Panc1 (cell line): ENCODE measurements at regions not wholly inside any gene's neighbourhood (a gene's known extent, or its start where the extent isn't known, plus 50 kb on each side); places are given as distances from the start of the nearest gene placed in this dataset.

Experiments
- ATAC-seq: fragments of 200-7000 bp; cut with Tn5 transposase; 2 replicates; pipeline ENCODE4 v1.9.1; 2020; ENCODE audit warnings: mild to moderate bottlenecking, moderate library complexity
- BruUV-seq: library from RNA; stranded (reverse); fragments of 400-500 nt; replicated peaks from 2 replicates; lab custom pipeline; 2021; lab: Mats Ljungman, UMichigan
- CTCF ChIA-PET: fragments of 300-600 bp; sonication (Branson Sonifier 250); formaldehyde crosslinking; loops from one replicate; lab custom pipeline; 2022; ENCODE audit warnings: antibody characterized with exemption; lab: Charles Lee
- POLR2A ChIA-PET: fragments of 300-600 bp; sonication (Branson Sonifier 250); formaldehyde crosslinking; loops from one replicate; lab custom pipeline; 2022; ENCODE audit warnings: antibody characterized with exemption; lab: Charles Lee
- DNase-seq: peaks from one replicate; pipeline ENCODE4 v3.0.0-alpha.2; 2010; ENCODE audit warnings: low read depth, low spot score
- H3K27ac ChIP-seq: 2 replicates; pipeline ENCODE4 v1.5.1; 2011; ENCODE audit warnings: mild to moderate bottlenecking, low read length, inconsistent platforms
- H3K27me3 ChIP-seq: fragments of 200-500 bp; sonication (Bioruptor generic); 2 replicates; pipeline ENCODE4 v1.6.0; 2014; ENCODE audit warnings: low read length, inconsistent platforms; ENCODE audit not compliant: control insufficient read depth, insufficient read depth
- H3K36me3 ChIP-seq: fragments of 200-500 bp; sonication (Bioruptor generic); 2 replicates; pipeline ENCODE4 v1.5.1; 2014; ENCODE audit warnings: inconsistent platforms, mild to moderate bottlenecking, low read length, moderate library complexity; ENCODE audit not compliant: control insufficient read depth, insufficient read depth
- H3K4me1 ChIP-seq: 2 replicates; pipeline ENCODE4 v1.5.1; 2011; ENCODE audit warnings: inconsistent platforms, mild to moderate bottlenecking, low read length, moderate library complexity; ENCODE audit not compliant: control insufficient read depth, insufficient read depth
- H3K4me3 ChIP-seq, 2 experiments: 2 replicates each; pipeline ENCODE4 v1.5.1; 2011 to 2012; ENCODE audit warnings: low read depth in 2 of 2, low read length in 2 of 2, mild to moderate bottlenecking in 2 of 2, inconsistent platforms in 1 of 2, moderate library complexity in 1 of 2
- H3K9me3 ChIP-seq: fragments of 200-500 bp; sonication (Bioruptor generic); 2 replicates; pipeline ENCODE4 v1.5.1; 2014; ENCODE audit warnings: low read depth, mild to moderate bottlenecking, inconsistent platforms, low read length, moderate library complexity; ENCODE audit not compliant: control insufficient read depth, insufficient read depth
- CTCF ChIP-seq: fragments of 450-650 bp; IDR thresholded peaks from 2 replicates; pipeline ENCODE4 v1.5.1; 2017; ENCODE audit warnings: mild to moderate bottlenecking
- POLR2AphosphoS5 ChIP-seq: IDR thresholded peaks from 2 replicates; pipeline ENCODE4 v1.6.1; 2012; ENCODE audit warnings: mild to moderate bottlenecking, low read depth, low read length, moderate library complexity
- REST ChIP-seq, 2 experiments: IDR thresholded peaks; 2 replicates each; pipeline ENCODE4 v1.6.1; 2011 to 2012; ENCODE audit warnings: low read depth in 2 of 2, control low read depth in 1 of 2, low read length in 1 of 2, mild to moderate bottlenecking in 1 of 2, moderate library complexity in 1 of 2; ENCODE audit not compliant: insufficient read depth in 1 of 2
- SIN3A ChIP-seq: IDR thresholded peaks from 2 replicates; pipeline ENCODE4 v1.6.1; 2012; ENCODE audit warnings: low read depth, mild to moderate bottlenecking, low read length, moderate library complexity, borderline replicate concordance; ENCODE audit not compliant: insufficient read depth
- TCF7L2 ChIP-seq: IDR thresholded peaks from 2 replicates; pipeline ENCODE4 v1.6.1; 2011; ENCODE audit warnings: mild to moderate bottlenecking, low read depth, low read length, inconsistent platforms
- in situ Hi-C: cut with HindIII; loops from 2 replicates; pipeline ENCODE4 v1.10.0; 2016; ENCODE audit warnings: low sequenced_read_pairs, low pct_unique_long_range_greater_than_20kb
- intact Hi-C: fragments of 100-400 bp; cut with micrococcal nuclease; formaldehyde crosslinking; loops from one replicate; pipeline ENCODE4 v1.10.0; 2022; ENCODE audit not compliant: unreplicated experiment

- Histone ChIP-seq H3K4me1 (no peaks in the 10 kb centered on the region), H3K27ac (no peak overlapping the region), H3K9me3 (no peaks in the 10 kb centered on the region), H3K27me3 (no peaks in the 10 kb centered on the region), H3K4me3 (no peak overlapping the region), H3K36me3 (no peaks in the 10 kb centered on the region)
- CTCF ChIA-PET = no interaction called here
- in situ Hi-C loops = no loop called here
- ATAC-seq (no peak), DNase-seq (no peak)
- TF ChIP-seq TCF7L2 (no peak), REST (IDR thresholded peaks at IDR 0.05; ENCODE audit: insufficient read depth in 1 of 2, low read depth in 2 of 2, low read length in 1 of 2) (no peak), CTCF (no peak), POLR2AphosphoS5 (no peak), SIN3A (no peak)
- no TSS peak for BruUV-seq
- intact Hi-C loops = no loop called here
- POLR2A ChIA-PET = no interaction called here
Observed at GRCh38 chr5:165720901-165721300, 2215.5 kb downstream of the MAT2B start.

GRCh38 chr5:165722401-165722800 is 2217.0 kb downstream of the MAT2B start:
- H3K4me1 ChIP-seq = no peaks in the 10 kb centered on the region
- no peaks in the 10 kb centered on the region for H3K27me3 ChIP-seq
- in situ Hi-C loops = no loop called here
- H3K9me3 ChIP-seq = no peaks in the 10 kb centered on the region
- H3K4me3 ChIP-seq = no peak overlapping the region
- intact Hi-C loops = no loop called here
- ATAC-seq (no peak), DNase-seq (no peak)
- CTCF ChIA-PET = no interaction called here
- no peak overlapping the region for H3K27ac ChIP-seq
- TF ChIP-seq TCF7L2 (no peak), POLR2AphosphoS5 (no peak), SIN3A (no peak)
- no TSS peak for BruUV-seq
- POLR2A ChIA-PET = no interaction called here
- no peaks in the 10 kb centered on the region for H3K36me3 ChIP-seq

GRCh38 chr5:165723931-165724330 is 2218.5 kb downstream of the MAT2B start:
- in situ Hi-C loops (no loop called here), intact Hi-C loops (no loop called here)
- ATAC-seq (no peak), DNase-seq (no peak)
- TF ChIP-seq CTCF (no peak), SIN3A (no peak), TCF7L2 (no peak), REST (IDR thresholded peaks at IDR 0.05; ENCODE audit: insufficient read depth in 1 of 2, low read depth in 2 of 2, low read length in 1 of 2) (no peak), POLR2AphosphoS5 (no peak)
- H3K36me3 ChIP-seq = no peaks in the 10 kb centered on the region
- ChIA-PET CTCF (no interaction called here), POLR2A (no interaction called here)
- no TSS peak for BruUV-seq
- no peaks in the 10 kb centered on the region for H3K27me3 ChIP-seq
- no peaks in the 10 kb centered on the region for H3K9me3 ChIP-seq
- H3K4me1 ChIP-seq = no peaks in the 10 kb centered on the region
- no peak overlapping the region for H3K4me3 ChIP-seq
- no peak overlapping the region for H3K27ac ChIP-seq
